Memory B cell (primary cell): ENCODE measurements at regions not wholly inside any gene's neighbourhood (a gene's known extent, or its start where the extent isn't known, plus 50 kb on each side); places are given as distances from the start of the nearest gene placed in this dataset.

ENCODE experiments used
- ATAC-seq: fragments of 150-1000 bp; cut with Tn5 transposase; 2 replicates; pipeline ENCODE4 v1.10.0; 2021; ENCODE audit warnings: low read depth, mild to moderate bottlenecking, moderate library complexity
- DNase-seq, 2 donors: peaks; one replicate each; pipeline ENCODE4 v3.0.0; 2022; ENCODE audit warnings: low spot score in 2 of 2
- H3K27ac Mint-ChIP-seq: one replicate; pipeline ENCODE4 v1.8.0; 2022; ENCODE audit warnings: mild to moderate bottlenecking, moderate library complexity, mixed read lengths
- H3K27me3 Mint-ChIP-seq: one replicate; pipeline ENCODE4 v1.8.0; 2022; ENCODE audit warnings: mixed read lengths
- H3K36me3 Mint-ChIP-seq: one replicate; pipeline ENCODE4 v1.8.0; 2022; ENCODE audit warnings: mild to moderate bottlenecking, mixed read lengths
- H3K4me1 Mint-ChIP-seq: one replicate; pipeline ENCODE4 v1.8.0; 2022; ENCODE audit warnings: mixed read lengths
- H3K4me3 Mint-ChIP-seq: one replicate; pipeline ENCODE4 v1.8.0; 2022; ENCODE audit warnings: mild to moderate bottlenecking, moderate library complexity, mixed read lengths
- H3K9me3 Mint-ChIP-seq: one replicate; pipeline ENCODE4 v1.8.0; 2022; ENCODE audit warnings: mixed read lengths

GRCh38 chr20:22006306-22006705 is 300.8 kb downstream of the PAX1 start:
- no peak overlapping the region for H3K27ac Mint-ChIP-seq
- no peak for ATAC-seq

GRCh38 chr20:22005535-22005934 is 300.1 kb downstream of the PAX1 start:
- Mint-ChIP-seq H3K27ac (no peak overlapping the region), H3K4me1 (no peaks in the 10 kb centered on the region), H3K4me3 (no peak overlapping the region), H3K27me3 (no peaks in the 10 kb centered on the region), H3K36me3 (no peaks in the 10 kb centered on the region), H3K9me3 (peaks cover 2% of the 10 kb centered on the region)
- ATAC-seq (no peak), DNase-seq (no peak)

More at GRCh38 chr20:22006306-22006705, 300.8 kb downstream of the PAX1 start:
- H3K4me1 Mint-ChIP-seq = no peaks in the 10 kb centered on the region
- H3K9me3 Mint-ChIP-seq = peaks cover 3% of the 10 kb centered on the region
- DNase-seq = no peak
- H3K27me3 Mint-ChIP-seq = no peaks in the 10 kb centered on the region
- H3K4me3 Mint-ChIP-seq = no peak overlapping the region
- no peaks in the 10 kb centered on the region for H3K36me3 Mint-ChIP-seq

- Mint-ChIP-seq H3K27me3 (no peaks in the 10 kb centered on the region), H3K4me3 (no peak overlapping the region), H3K4me1 (no peaks in the 10 kb centered on the region), H3K9me3 (peaks cover 2% of the 10 kb centered on the region), H3K27ac (no peak overlapping the region), H3K36me3 (no peaks in the 10 kb centered on the region)
- ATAC-seq = no peak
- DNase-seq = no peak
Observed at GRCh38 chr20:22004946-22005345, 299.5 kb downstream of the PAX1 start.

- Mint-ChIP-seq H3K27me3 (no peaks in the 10 kb centered on the region), H3K4me1 (no peaks in the 10 kb centered on the region), H3K27ac (no peak overlapping the region), H3K4me3 (no peak overlapping the region), H3K36me3 (no peaks in the 10 kb centered on the region), H3K9me3 (peaks cover 3% of the 10 kb centered on the region)
- DNase-seq = no peak
- no peak for ATAC-seq
Observed at GRCh38 chr20:22003680-22004079, 298.2 kb downstream of the PAX1 start.

GRCh38 chr20:22001886-22002285 is 296.4 kb downstream of the PAX1 start:
- DNase-seq (no peak), ATAC-seq (no peak)
- no peaks in the 10 kb centered on the region for H3K4me1 Mint-ChIP-seq
- no peak overlapping the region for H3K27ac Mint-ChIP-seq
- peaks cover 2% of the 10 kb centered on the region for H3K9me3 Mint-ChIP-seq
- no peak overlapping the region for H3K4me3 Mint-ChIP-seq
- H3K27me3 Mint-ChIP-seq = no peaks in the 10 kb centered on the region
- H3K36me3 Mint-ChIP-seq = no peaks in the 10 kb centered on the region

- no peak for ATAC-seq
- Mint-ChIP-seq H3K27ac (no peak overlapping the region), H3K9me3 (peaks cover 5% of the 10 kb centered on the region), H3K36me3 (no peaks in the 10 kb centered on the region), H3K4me3 (no peak overlapping the region), H3K27me3 (no peaks in the 10 kb centered on the region), H3K4me1 (no peaks in the 10 kb centered on the region)
- no peak for DNase-seq
Observed at GRCh38 chr20:21995461-21995860, 290.0 kb downstream of the PAX1 start.

- peaks cover 3% of the 10 kb centered on the region for H3K9me3 Mint-ChIP-seq
- no peak for DNase-seq
- no peak overlapping the region for H3K4me3 Mint-ChIP-seq
- no peaks in the 10 kb centered on the region for H3K4me1 Mint-ChIP-seq
- no peak overlapping the region for H3K27ac Mint-ChIP-seq
- H3K27me3 Mint-ChIP-seq = no peaks in the 10 kb centered on the region
- no peaks in the 10 kb centered on the region for H3K36me3 Mint-ChIP-seq
- no peak for ATAC-seq
Observed at GRCh38 chr20:21994203-21994602, 288.7 kb downstream of the PAX1 start.

GRCh38 chr20:21982559-21982958 is 277.1 kb downstream of the PAX1 start:
- Mint-ChIP-seq H3K27ac (no peak overlapping the region), H3K4me1 (no peaks in the 10 kb centered on the region), H3K4me3 (no peak overlapping the region), H3K9me3 (peaks cover 15% of the 10 kb centered on the region), H3K36me3 (no peaks in the 10 kb centered on the region), H3K27me3 (no peaks in the 10 kb centered on the region)
- ATAC-seq (no peak), DNase-seq (no peak)

GRCh38 chr20:21981597-21982344 is 276.3 kb downstream of the PAX1 start:
- peaks cover 19% of the 10 kb centered on the region for H3K9me3 Mint-ChIP-seq
- no peaks in the 10 kb centered on the region for H3K36me3 Mint-ChIP-seq
- no peak for DNase-seq
- H3K4me3 Mint-ChIP-seq = no peak overlapping the region
- no peaks in the 10 kb centered on the region for H3K27me3 Mint-ChIP-seq
- ATAC-seq = no peak
- no peaks in the 10 kb centered on the region for H3K4me1 Mint-ChIP-seq
- H3K27ac Mint-ChIP-seq = no peak overlapping the region

GRCh38 chr20:21981179-21981578 is 275.7 kb downstream of the PAX1 start:
- Mint-ChIP-seq H3K9me3 (peaks cover 17% of the 10 kb centered on the region), H3K4me3 (no peak overlapping the region)

GRCh38 chr20:21971436-21971835 is 266.0 kb downstream of the PAX1 start:
- Mint-ChIP-seq H3K27ac (no peak overlapping the region), H3K9me3 (peaks cover 8% of the 10 kb centered on the region), H3K4me3 (no peak overlapping the region), H3K4me1 (no peaks in the 10 kb centered on the region), H3K27me3 (no peaks in the 10 kb centered on the region), H3K36me3 (no peaks in the 10 kb centered on the region)
- DNase-seq (no peak), ATAC-seq (no peak)

More at GRCh38 chr20:21981179-21981578, 275.7 kb downstream of the PAX1 start:
- Mint-ChIP-seq H3K36me3 (no peaks in the 10 kb centered on the region), H3K27me3 (no peaks in the 10 kb centered on the region), H3K4me1 (no peaks in the 10 kb centered on the region), H3K27ac (no peak overlapping the region)
- ATAC-seq = no peak
- DNase-seq = no peak

- no peak for ATAC-seq
Observed at GRCh38 chr20:21968486-21968885, 263.0 kb downstream of the PAX1 start.

GRCh38 chr20:21967481-21967880 is 262.0 kb downstream of the PAX1 start:
- Mint-ChIP-seq H3K4me1 (no peaks in the 10 kb centered on the region), H3K4me3 (no peak overlapping the region), H3K36me3 (peaks cover 1% of the 10 kb centered on the region), H3K27ac (no peak overlapping the region), H3K27me3 (no peaks in the 10 kb centered on the region), H3K9me3 (peaks cover 6% of the 10 kb centered on the region)
- ATAC-seq = no peak
- DNase-seq = no peak

More at GRCh38 chr20:21968486-21968885, 263.0 kb downstream of the PAX1 start:
- no peaks in the 10 kb centered on the region for H3K4me1 Mint-ChIP-seq
- H3K27me3 Mint-ChIP-seq = no peaks in the 10 kb centered on the region
- H3K36me3 Mint-ChIP-seq = peaks cover 1% of the 10 kb centered on the region
- no peak for DNase-seq
- H3K9me3 Mint-ChIP-seq = peaks cover 3% of the 10 kb centered on the region
- no peak overlapping the region for H3K4me3 Mint-ChIP-seq
- no peak overlapping the region for H3K27ac Mint-ChIP-seq

- H3K4me3 Mint-ChIP-seq = no peak overlapping the region
Observed at GRCh38 chr20:21956591-21956990, 251.1 kb downstream of the PAX1 start.

GRCh38 chr20:21947406-21947805 is 241.9 kb downstream of the PAX1 start:
- DNase-seq (no peak), ATAC-seq (no peak)
- Mint-ChIP-seq H3K27me3 (no peaks in the 10 kb centered on the region), H3K9me3 (peaks cover 5% of the 10 kb centered on the region), H3K4me3 (no peak overlapping the region), H3K27ac (no peak overlapping the region), H3K4me1 (no peaks in the 10 kb centered on the region), H3K36me3 (no peaks in the 10 kb centered on the region)

More at GRCh38 chr20:21956591-21956990, 251.1 kb downstream of the PAX1 start:
- ATAC-seq (no peak), DNase-seq (no peak)
- H3K36me3 Mint-ChIP-seq = no peaks in the 10 kb centered on the region
- H3K27ac Mint-ChIP-seq = no peak overlapping the region
- H3K27me3 Mint-ChIP-seq = no peaks in the 10 kb centered on the region
- peaks cover 11% of the 10 kb centered on the region for H3K9me3 Mint-ChIP-seq
- H3K4me1 Mint-ChIP-seq = no peaks in the 10 kb centered on the region
